ENCODE measurements at regions not wholly inside any gene's neighbourhood (a gene's known extent, or its start where the extent isn't known, plus 50 kb on each side); places are given as distances from the start of the nearest gene placed in this dataset.

GRCh38 chr16:52805559-52806168 is 247.0 kb downstream of the CHD9NB start:
- POLR2A ChIA-PET = no interaction called here
- Mint-ChIP-seq H3K4me1 (no peaks in the 10 kb centered on the region), H3K36me3 (ENCODE audit: low read depth) (no peaks in the 10 kb centered on the region), H3K9me3 (peaks cover 3% of the 10 kb centered on the region), H3K27ac (no peak overlapping the region), H3K27me3 (no peaks in the 10 kb centered on the region), H3K4me3 (no peak overlapping the region)
- no peak for DNase-seq
- CTCF ChIA-PET = no interaction called here

- POLR2A ChIA-PET = no interaction called here
- no peak for DNase-seq
- Mint-ChIP-seq H3K27ac (no peak overlapping the region), H3K9me3 (no peaks in the 10 kb centered on the region), H3K36me3 (ENCODE audit: low read depth) (no peaks in the 10 kb centered on the region), H3K4me3 (no peak overlapping the region), H3K4me1 (no peaks in the 10 kb centered on the region), H3K27me3 (no peaks in the 10 kb centered on the region)
- CTCF ChIA-PET = no interaction called here
Measured at GRCh38 chr16:52800432-52800831, 252.3 kb downstream of the CHD9NB start.

DNA sequence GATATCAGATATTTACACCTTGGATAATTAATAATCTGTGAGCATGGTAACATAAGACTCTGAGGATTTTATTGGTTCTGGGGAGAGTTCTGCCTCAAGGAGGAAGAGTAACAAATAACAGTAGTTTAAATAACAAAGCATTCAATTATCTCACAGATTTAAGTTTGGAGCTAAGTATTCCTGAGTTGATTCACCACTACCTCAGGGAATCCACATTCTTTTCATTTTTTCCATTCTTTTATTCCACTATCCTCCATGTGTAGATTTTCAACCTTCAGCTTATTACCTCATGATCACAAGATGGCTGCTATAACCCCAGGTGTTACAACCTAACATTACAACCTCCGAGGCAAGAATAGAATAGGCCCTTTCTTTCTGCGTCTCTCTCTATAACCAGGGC is 252.2 kb upstream of the TOX3 start:
- POLR2A ChIA-PET = no interaction called here
- CTCF ChIA-PET = no interaction called here
- Mint-ChIP-seq H3K4me1 (no peaks in the 10 kb centered on the region), H3K9me3 (peaks cover 1% of the 10 kb centered on the region), H3K27me3 (no peaks in the 10 kb centered on the region), H3K4me3 (no peak overlapping the region), H3K36me3 (ENCODE audit: low read depth) (no peaks in the 10 kb centered on the region), H3K27ac (no peak overlapping the region)
- DNase-seq = no peak

GRCh38 chr16:52787709-52788108 is 240.8 kb upstream of the TOX3 start:
- H3K9me3 Mint-ChIP-seq = peaks cover 3% of the 10 kb centered on the region
- no peaks in the 10 kb centered on the region for H3K27me3 Mint-ChIP-seq
- no peak overlapping the region for H3K4me3 Mint-ChIP-seq
- no peaks in the 10 kb centered on the region for H3K4me1 Mint-ChIP-seq
- no peak for DNase-seq
- CTCF ChIA-PET = no interaction called here
- POLR2A ChIA-PET = no interaction called here
- H3K36me3 Mint-ChIP-seq (ENCODE audit: low read depth) = no peaks in the 10 kb centered on the region
- no peak overlapping the region for H3K27ac Mint-ChIP-seq

- H3K9me3 Mint-ChIP-seq = peaks cover 3% of the 10 kb centered on the region
- POLR2A ChIA-PET = no interaction called here
Measured at GRCh38 chr16:52786091-52786490, 239.1 kb upstream of the TOX3 start.

GRCh38 chr16:52785653-52786052 is 238.7 kb upstream of the TOX3 start:
- ChIA-PET CTCF (no interaction called here), POLR2A (no interaction called here)
- Mint-ChIP-seq H3K27me3 (no peaks in the 10 kb centered on the region), H3K36me3 (ENCODE audit: low read depth) (no peaks in the 10 kb centered on the region), H3K9me3 (peaks cover 3% of the 10 kb centered on the region), H3K4me3 (no peak overlapping the region), H3K4me1 (no peaks in the 10 kb centered on the region), H3K27ac (no peak overlapping the region)
- DNase-seq = no peak

More at GRCh38 chr16:52786091-52786490, 239.1 kb upstream of the TOX3 start:
- no peak overlapping the region for H3K4me3 Mint-ChIP-seq
- CTCF ChIA-PET = no interaction called here
- H3K27ac Mint-ChIP-seq = no peak overlapping the region
- no peaks in the 10 kb centered on the region for H3K36me3 Mint-ChIP-seq (ENCODE audit: low read depth)
- no peaks in the 10 kb centered on the region for H3K4me1 Mint-ChIP-seq
- no peak for DNase-seq
- H3K27me3 Mint-ChIP-seq = no peaks in the 10 kb centered on the region

- H3K4me1 Mint-ChIP-seq = no peaks in the 10 kb centered on the region
- H3K4me3 Mint-ChIP-seq = no peak overlapping the region
- H3K27ac Mint-ChIP-seq = no peak overlapping the region
- H3K9me3 Mint-ChIP-seq = no peaks in the 10 kb centered on the region
- no peaks in the 10 kb centered on the region for H3K27me3 Mint-ChIP-seq
- CTCF ChIA-PET = no interaction called here
- H3K36me3 Mint-ChIP-seq (ENCODE audit: low read depth) = no peaks in the 10 kb centered on the region
- POLR2A ChIA-PET = no interaction called here
- no peak for DNase-seq
Measured at GRCh38 chr16:52783616-52784015, 236.7 kb upstream of the TOX3 start.

GRCh38 chr16:52781005-52781630 is 234.2 kb upstream of the TOX3 start:
- POLR2A ChIA-PET = no interaction called here
- no peaks in the 10 kb centered on the region for H3K27me3 Mint-ChIP-seq

GRCh38 chr16:52773026-52773425 is 226.1 kb upstream of the TOX3 start:
- no peak for DNase-seq
- Mint-ChIP-seq H3K27me3 (no peaks in the 10 kb centered on the region), H3K4me3 (no peak overlapping the region), H3K27ac (no peak overlapping the region), H3K36me3 (ENCODE audit: low read depth) (no peaks in the 10 kb centered on the region), H3K4me1 (no peaks in the 10 kb centered on the region), H3K9me3 (no peaks in the 10 kb centered on the region)
- POLR2A ChIA-PET = no interaction called here
- CTCF ChIA-PET = no interaction called here

More at GRCh38 chr16:52781005-52781630, 234.2 kb upstream of the TOX3 start:
- Mint-ChIP-seq H3K27ac (no peak overlapping the region), H3K4me1 (no peaks in the 10 kb centered on the region), H3K9me3 (no peaks in the 10 kb centered on the region), H3K36me3 (ENCODE audit: low read depth) (no peaks in the 10 kb centered on the region), H3K4me3 (no peak overlapping the region)
- CTCF ChIA-PET = no interaction called here
- DNase-seq = no peak

DNA sequence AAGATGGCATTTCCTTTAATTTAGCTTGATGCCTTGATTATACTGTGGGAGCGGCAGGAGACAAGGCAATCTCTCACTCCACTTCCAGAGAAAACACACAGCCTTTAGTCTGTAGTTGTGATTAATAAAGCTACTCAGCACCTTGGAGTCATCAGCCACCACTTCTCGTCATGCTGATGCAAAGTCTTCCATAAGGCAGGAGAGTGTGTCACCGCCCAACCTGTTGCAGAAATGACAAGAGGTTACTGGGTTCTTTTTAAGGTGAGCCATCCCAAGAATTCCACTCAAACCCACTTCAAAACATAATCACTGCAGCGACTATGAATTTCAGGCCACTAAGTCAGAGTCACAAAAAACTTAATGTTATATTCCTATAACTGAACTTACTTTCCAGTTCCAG is 223.9 kb upstream of the TOX3 start:
- ChIA-PET CTCF (no interaction called here), POLR2A (no interaction called here)
- Mint-ChIP-seq H3K9me3 (no peaks in the 10 kb centered on the region), H3K36me3 (ENCODE audit: low read depth) (no peaks in the 10 kb centered on the region), H3K4me3 (no peak overlapping the region), H3K4me1 (no peaks in the 10 kb centered on the region), H3K27me3 (no peaks in the 10 kb centered on the region), H3K27ac (no peak overlapping the region)
- no peak for DNase-seq

GRCh38 chr16:52758473-52758855 is 211.5 kb upstream of the TOX3 start:
- Mint-ChIP-seq H3K9me3 (no peaks in the 10 kb centered on the region), H3K36me3 (ENCODE audit: low read depth) (no peaks in the 10 kb centered on the region), H3K4me3 (no peak overlapping the region), H3K4me1 (no peaks in the 10 kb centered on the region), H3K27me3 (no peaks in the 10 kb centered on the region), H3K27ac (no peak overlapping the region)
- POLR2A ChIA-PET = no interaction called here
- DNase-seq = no peak
- CTCF ChIA-PET = no interaction called here

- Mint-ChIP-seq H3K27me3 (no peaks in the 10 kb centered on the region), H3K27ac (no peak overlapping the region), H3K4me3 (no peak overlapping the region), H3K36me3 (ENCODE audit: low read depth) (no peaks in the 10 kb centered on the region), H3K9me3 (no peaks in the 10 kb centered on the region), H3K4me1 (no peaks in the 10 kb centered on the region)
- ChIA-PET POLR2A (no interaction called here), CTCF (no interaction called here)
- no peak for DNase-seq
Measured at GRCh38 chr16:52757746-52758472, 211.0 kb upstream of the TOX3 start.

DNA sequence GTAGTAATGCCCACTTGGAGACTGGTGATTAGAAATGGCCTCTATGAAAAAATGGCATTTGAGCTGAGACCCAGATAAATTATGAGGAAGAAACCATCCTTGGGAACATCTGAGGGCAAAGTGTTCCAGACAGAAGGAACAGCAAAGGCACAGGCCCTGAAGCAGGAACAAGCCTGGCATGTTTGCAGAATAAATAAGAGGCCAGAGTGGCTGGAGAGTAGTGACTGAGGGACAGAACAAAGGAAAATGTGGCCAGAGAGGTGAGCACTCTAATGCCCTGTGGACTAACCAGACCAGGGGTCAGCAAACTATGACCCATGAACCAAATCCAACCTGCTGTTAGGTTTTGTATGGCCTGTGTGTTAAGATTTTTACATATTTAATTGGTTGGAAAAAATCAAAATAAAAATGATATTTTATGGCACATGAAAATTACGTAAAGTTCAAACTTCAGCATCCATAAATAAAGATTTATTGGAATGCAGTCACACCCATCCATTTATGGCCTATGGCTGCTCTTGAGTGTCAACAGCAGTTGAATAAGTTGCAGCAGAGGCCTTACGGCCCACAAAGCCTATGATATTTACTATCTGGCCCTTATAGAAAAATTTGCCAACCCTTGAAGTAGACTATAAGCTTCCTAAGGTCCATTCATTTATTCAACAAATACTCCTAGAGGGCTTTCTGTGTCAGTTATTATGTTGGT is 210.0 kb upstream of the TOX3 start:
- H3K4me1 Mint-ChIP-seq = no peaks in the 10 kb centered on the region
- no peaks in the 10 kb centered on the region for H3K36me3 Mint-ChIP-seq (ENCODE audit: low read depth)
- no peaks in the 10 kb centered on the region for H3K9me3 Mint-ChIP-seq
- H3K27me3 Mint-ChIP-seq = no peaks in the 10 kb centered on the region
- ChIA-PET POLR2A (no interaction called here), CTCF (no interaction called here)
- DNase-seq = no peak
- H3K4me3 Mint-ChIP-seq = no peak overlapping the region
- no peak overlapping the region for H3K27ac Mint-ChIP-seq

DNA sequence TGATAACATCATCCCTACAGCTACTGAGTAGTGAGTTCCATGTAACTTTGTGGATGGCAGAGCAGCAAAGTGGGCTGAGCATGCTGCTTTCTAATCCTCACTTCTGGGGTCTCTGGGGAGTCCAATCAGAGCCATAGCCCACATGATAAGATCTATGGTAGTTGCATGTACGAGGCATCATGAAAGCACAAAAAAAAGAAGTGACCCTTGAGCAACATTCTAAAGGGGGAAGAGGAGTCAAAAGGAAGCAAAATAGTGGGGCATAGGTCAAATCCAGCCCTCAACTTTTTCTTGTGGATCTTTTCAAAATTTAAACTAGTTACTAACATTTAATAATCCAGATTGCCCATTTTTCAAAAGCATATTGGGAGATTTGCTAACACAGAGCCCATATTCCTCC is 208.5 kb upstream of the TOX3 start:
- H3K27ac Mint-ChIP-seq = no peak overlapping the region
- H3K4me1 Mint-ChIP-seq = no peaks in the 10 kb centered on the region
- no peaks in the 10 kb centered on the region for H3K27me3 Mint-ChIP-seq
- H3K9me3 Mint-ChIP-seq = no peaks in the 10 kb centered on the region
- H3K36me3 Mint-ChIP-seq (ENCODE audit: low read depth) = no peaks in the 10 kb centered on the region
- ChIA-PET CTCF (no interaction called here), POLR2A (no interaction called here)
- no peak for DNase-seq
- H3K4me3 Mint-ChIP-seq = no peak overlapping the region

Measured in activated CD4-positive, alpha-beta memory T cell treated with anti-CD3 and anti-CD28 coated beads, Interleukin-2, amount 10 ng/mL, durations not matched to agents 7 days and 5 days (primary cell).